NCI-H460 (cell line): ENCODE measurements at regions not wholly inside any gene's neighbourhood (a gene's known extent, or its start where the extent isn't known, plus 50 kb on each side); places are given as distances from the start of the nearest gene placed in this dataset.
"Not testable (repeated sequence)": the region's sequence is repeated elsewhere in the genome, so short reads cannot be mapped to it uniquely, and the experiment has no call there.

ENCODE experiments used
- DNase-seq: peaks from one replicate; pipeline ENCODE4 v3.0.0-alpha.2; 2016; ENCODE audit warnings: low read depth; ENCODE audit errors: extremely low read depth

- DNase-seq: peak; percentile 29
Measured at GRCh38 chr5:36389245-36389644, 87.5 kb upstream of the RANBP3L start.

GRCh38 chr5:36390640-36391039 is 88.9 kb upstream of the RANBP3L start:
- DNase-seq: no peak

GRCh38 chr5:36392186-36392585 is 90.5 kb upstream of the RANBP3L start:
- DNase-seq: no peak

- DNase-seq: no peak
Measured at GRCh38 chr5:36392818-36393217, 91.1 kb upstream of the RANBP3L start.

- no peak for DNase-seq
Measured at GRCh38 chr5:36393656-36394428, 92.1 kb upstream of the RANBP3L start.

GRCh38 chr5:36395260-36395659 is 93.6 kb upstream of the RANBP3L start:
- no peak for DNase-seq

GRCh38 chr5:36395947-36396346 is 94.2 kb upstream of the RANBP3L start:
- not testable (repeated sequence) for DNase-seq

- no peak for DNase-seq
Measured at GRCh38 chr5:36396640-36397039, 94.9 kb upstream of the RANBP3L start.

GRCh38 chr5:36397901-36398536 is 96.3 kb upstream of the RANBP3L start:
- DNase-seq: no peak

GRCh38 chr5:36402512-36402906 is 100.8 kb upstream of the RANBP3L start:
- DNase-seq: no peak

- no peak for DNase-seq
Measured at GRCh38 chr5:36403632-36404311, 102.1 kb upstream of the RANBP3L start.

- no peak for DNase-seq
Measured at GRCh38 chr5:36406023-36406422, 104.3 kb upstream of the RANBP3L start.

- DNase-seq: no peak
Measured at GRCh38 chr5:36407396-36407795, 105.7 kb upstream of the RANBP3L start.

- not testable (repeated sequence) for DNase-seq
Measured at GRCh38 chr5:36409711-36410110, 108.0 kb upstream of the RANBP3L start.

- DNase-seq: not testable (repeated sequence)
Measured at GRCh38 chr5:36410672-36411071, 109.0 kb upstream of the RANBP3L start.

GRCh38 chr5:36414869-36415282 is 113.2 kb upstream of the RANBP3L start:
- DNase-seq: peak; percentile 28

GRCh38 chr5:36416605-36417004 is 114.9 kb upstream of the RANBP3L start:
- DNase-seq: no peak

- no peak for DNase-seq
Measured at GRCh38 chr5:36417221-36417620, 115.5 kb upstream of the RANBP3L start.

GRCh38 chr5:36417668-36418067 is 116.0 kb upstream of the RANBP3L start:
- DNase-seq: no peak

- no peak for DNase-seq
Measured at GRCh38 chr5:36418152-36418979, 116.7 kb upstream of the RANBP3L start.

GRCh38 chr5:36421256-36421655 is 119.6 kb upstream of the RANBP3L start:
- DNase-seq: no peak
